GM10248 (cell line): ENCODE measurements at regions not wholly inside any gene's neighbourhood (a gene's known extent, or its start where the extent isn't known, plus 50 kb on each side); places are given as distances from the start of the nearest gene placed in this dataset.

ENCODE experiments used
- CTCF ChIA-PET: fragments of 300-600 bp; sonication (Branson Sonifier 250); formaldehyde crosslinking; extraction: SDS; loops from one replicate; lab custom pipeline; 2021; ENCODE audit warnings: antibody characterized with exemption; lab: Yijun Ruan, JAX
- POLR2A ChIA-PET: fragments of 350-650 bp; sonication (Branson Sonifier 250); formaldehyde crosslinking; extraction: SDS; loops from one replicate; lab custom pipeline; 2020; ENCODE audit warnings: antibody characterized with exemption; lab: Yijun Ruan, JAX
- DNase-seq: peaks from one replicate; pipeline ENCODE4 v3.0.0; 2012; ENCODE audit errors: extremely low spot score
- TF ChIP-seq, protein P1 (sequence below): IDR thresholded peaks from 2 replicates; pipeline ENCODE4 v1.5.1; 2012; ENCODE audit warnings: mild to moderate bottlenecking, low read depth; ENCODE audit errors: extremely low read depth, missing control alignments, control extremely low read depth

DNA sequence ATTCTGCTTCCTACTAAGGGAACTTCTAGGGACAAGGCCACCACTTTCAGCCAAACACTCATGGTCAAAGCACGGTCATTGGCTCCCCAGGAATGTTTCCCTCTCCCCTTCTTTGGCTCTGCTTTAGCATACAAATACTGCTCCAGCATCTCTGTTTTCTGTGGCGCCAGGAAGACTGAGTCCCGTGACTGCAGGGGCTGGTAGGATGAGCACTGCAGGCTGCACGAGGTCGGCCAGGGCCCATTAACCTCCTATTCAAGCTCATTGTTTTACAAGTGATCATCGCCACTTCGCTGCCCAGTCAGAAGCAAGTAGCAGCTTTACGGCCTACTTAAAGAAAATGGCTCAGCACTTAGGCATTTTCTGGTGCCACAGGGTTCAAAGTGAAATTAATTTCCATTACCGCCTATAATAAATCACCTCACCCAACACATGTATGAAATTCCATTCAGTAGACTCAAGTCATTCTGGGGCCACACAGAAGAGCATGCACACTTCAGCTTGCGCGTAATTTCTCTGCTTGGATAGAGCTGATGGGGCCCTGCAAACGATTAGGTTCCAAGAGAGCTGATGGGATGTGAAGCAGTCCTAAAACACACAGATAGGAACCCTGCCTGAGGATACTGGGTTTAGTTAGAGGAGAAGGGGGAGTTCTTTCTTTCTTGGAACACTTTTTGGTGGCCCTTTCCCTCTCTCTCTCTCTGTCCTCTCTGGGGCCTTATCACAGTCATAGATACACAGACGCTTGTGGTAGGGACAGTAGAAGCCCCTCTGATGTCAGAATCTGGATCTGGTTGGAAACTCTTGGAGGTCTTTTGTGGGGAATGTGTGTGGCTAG, 173.7 kb downstream of the KIF18A start:
- CTCF ChIA-PET = interaction anchor here (0.8 to 1.7 kb wide), 4 partner anchors 14 to 482 kb away, joined by 3 read pairs; no protein-coding TSS in a partner anchor
- POLR2A ChIA-PET = no interaction called here
- TF ChIP-seq, protein P1, sequence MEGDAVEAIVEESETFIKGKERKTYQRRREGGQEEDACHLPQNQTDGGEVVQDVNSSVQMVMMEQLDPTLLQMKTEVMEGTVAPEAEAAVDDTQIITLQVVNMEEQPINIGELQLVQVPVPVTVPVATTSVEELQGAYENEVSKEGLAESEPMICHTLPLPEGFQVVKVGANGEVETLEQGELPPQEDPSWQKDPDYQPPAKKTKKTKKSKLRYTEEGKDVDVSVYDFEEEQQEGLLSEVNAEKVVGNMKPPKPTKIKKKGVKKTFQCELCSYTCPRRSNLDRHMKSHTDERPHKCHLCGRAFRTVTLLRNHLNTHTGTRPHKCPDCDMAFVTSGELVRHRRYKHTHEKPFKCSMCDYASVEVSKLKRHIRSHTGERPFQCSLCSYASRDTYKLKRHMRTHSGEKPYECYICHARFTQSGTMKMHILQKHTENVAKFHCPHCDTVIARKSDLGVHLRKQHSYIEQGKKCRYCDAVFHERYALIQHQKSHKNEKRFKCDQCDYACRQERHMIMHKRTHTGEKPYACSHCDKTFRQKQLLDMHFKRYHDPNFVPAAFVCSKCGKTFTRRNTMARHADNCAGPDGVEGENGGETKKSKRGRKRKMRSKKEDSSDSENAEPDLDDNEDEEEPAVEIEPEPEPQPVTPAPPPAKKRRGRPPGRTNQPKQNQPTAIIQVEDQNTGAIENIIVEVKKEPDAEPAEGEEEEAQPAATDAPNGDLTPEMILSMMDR = no peak

DNA sequence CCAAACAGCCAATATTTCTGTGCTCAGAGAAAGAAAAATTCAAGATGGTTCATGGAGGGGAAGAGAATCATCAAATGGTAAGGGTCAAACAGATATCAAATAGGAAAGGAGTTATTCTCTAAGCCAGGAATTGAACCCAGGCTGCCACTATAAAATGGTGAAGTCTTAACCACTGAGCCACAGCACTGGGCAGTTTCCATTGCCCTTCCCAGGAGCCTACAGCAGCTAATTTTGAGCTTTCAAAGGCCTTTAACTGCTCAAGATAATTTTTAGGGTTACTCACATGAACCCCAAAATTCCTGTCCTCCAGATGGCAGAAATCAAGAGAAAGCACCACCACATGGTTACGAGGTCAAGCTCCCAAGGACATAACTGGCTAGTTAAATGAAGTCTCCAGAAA, 176.2 kb downstream of the KIF18A start:
- TF ChIP-seq, protein P1 = no peak
- ChIA-PET CTCF (no interaction called here), POLR2A (no interaction called here)
- no peak for DNase-seq

More for the DNA sequence above, 173.7 kb downstream of the KIF18A start:
- no peak for DNase-seq

DNA sequence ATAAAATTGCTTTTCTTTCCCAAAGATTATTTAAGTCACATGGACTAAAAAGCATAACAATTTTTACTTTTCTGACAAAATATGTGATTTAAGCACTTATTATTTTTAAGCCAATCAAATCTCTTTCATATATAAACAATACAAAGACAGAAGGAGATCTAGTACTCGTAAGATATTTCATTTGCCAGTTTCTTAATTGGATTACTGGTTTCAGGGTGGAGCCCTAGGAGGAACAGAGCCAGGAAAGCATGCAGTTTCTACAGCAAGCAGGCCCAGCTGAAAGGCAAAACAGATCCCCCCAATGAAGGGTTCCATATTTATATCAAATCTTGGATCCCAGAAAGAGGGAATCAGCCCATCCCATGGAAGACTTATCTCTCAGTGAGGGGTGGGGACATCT, 177.0 kb downstream of the KIF18A start:
- ChIA-PET POLR2A (no interaction called here), CTCF (no interaction called here)
- DNase-seq = no peak
- TF ChIP-seq, protein P1 = no peak

DNA sequence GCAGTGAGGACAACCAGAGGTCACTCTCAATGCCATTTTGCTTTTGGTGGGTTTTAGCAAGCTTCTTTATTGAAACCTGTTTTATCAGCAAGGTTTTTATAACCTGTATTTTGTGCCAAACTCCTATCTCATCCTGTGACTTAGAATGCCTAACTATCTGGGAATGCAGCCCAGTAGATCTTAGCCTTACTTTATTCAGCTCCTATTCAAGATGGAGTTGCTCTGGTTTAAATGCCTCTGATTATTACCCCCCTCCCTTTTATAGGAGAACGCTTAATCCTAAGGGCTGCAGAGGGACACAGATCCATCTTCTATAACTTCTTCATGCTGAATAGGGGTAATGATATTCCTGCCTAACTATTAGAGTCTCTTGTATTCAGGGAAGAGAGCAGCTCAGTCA, 179.1 kb downstream of the KIF18A start:
- no peak for DNase-seq
- ChIA-PET POLR2A (no interaction called here), CTCF (interaction anchor here (1.4 kb wide), 1 partner anchor 19 kb away, joined by 3 read pairs; no protein-coding TSS in a partner anchor)
- TF ChIP-seq, protein P1 = no peak

DNA sequence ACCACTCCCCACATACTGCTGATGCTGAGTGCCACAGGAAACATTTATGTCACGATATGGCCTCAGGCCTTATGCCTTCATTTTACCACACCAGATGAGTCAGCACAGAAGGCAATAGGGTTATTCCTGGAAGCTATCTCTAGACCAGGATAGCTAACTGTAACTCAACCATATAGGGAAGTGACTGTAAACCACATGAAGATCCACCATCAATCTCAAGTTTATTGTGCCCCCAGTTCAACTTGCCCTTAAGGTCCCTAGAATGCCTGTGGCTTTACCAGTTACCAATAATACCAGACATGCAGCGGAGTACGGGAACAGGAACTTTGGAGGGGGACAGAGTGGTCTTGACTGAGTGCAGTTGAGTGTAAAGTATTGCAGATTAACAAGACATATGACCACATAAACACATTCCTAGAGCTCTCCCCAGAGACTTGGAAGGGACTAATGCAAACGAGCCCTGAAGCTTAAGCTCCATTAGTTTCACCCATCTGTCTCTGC, 180.9 kb downstream of the KIF18A start:
- ChIA-PET CTCF (interaction anchor here (0.7 to 1.2 kb wide), 2 partner anchors 14 to 62 kb away, joined by 3 to 5 read pairs; no protein-coding TSS in a partner anchor), POLR2A (no interaction called here)
- DNase-seq = no peak
- TF ChIP-seq, protein P1 = no peak

- TF ChIP-seq, protein P1 = no peak
- CTCF ChIA-PET = interaction anchor here (0.7 to 1.2 kb wide), 2 partner anchors 14 to 62 kb away, joined by 3 to 5 read pairs; no protein-coding TSS in a partner anchor
- POLR2A ChIA-PET = no interaction called here
- DNase-seq = no peak
Observed at GRCh38 chr11:27926486-27926885, 181.5 kb downstream of the KIF18A start.
